Activated CD8-positive, alpha-beta T cell treated with anti-CD3 and anti-CD28 coated beads, Interleukin-2, amount 10 ng/mL, durations not matched to agents 7 days and 5 days (primary cell): ENCODE measurements at regions not wholly inside any gene's neighbourhood (a gene's known extent, or its start where the extent isn't known, plus 50 kb on each side); places are given as distances from the start of the nearest gene placed in this dataset.
"Not testable (repeated sequence)": the region's sequence is repeated elsewhere in the genome, so short reads cannot be mapped to it uniquely, and the experiment has no call there.

Experiments
- ATAC-seq: fragments of 150-1000 bp; cut with Tn5 transposase; one replicate; pipeline ENCODE4 v1.10.0; 2021; ENCODE audit warnings: moderate library complexity
- CTCF ChIA-PET: fragments of 350-600 bp; sonication (Branson Sonifier 250); formaldehyde crosslinking; loops from one replicate; lab custom pipeline; 2021; ENCODE audit warnings: antibody characterized with exemption; lab: Charles Lee
- POLR2A ChIA-PET: fragments of 350-600 bp; sonication (Branson Sonifier 250); formaldehyde crosslinking; loops from one replicate; lab custom pipeline; 2021; ENCODE audit warnings: antibody characterized with exemption; lab: Charles Lee
- DNase-seq: peaks from one replicate; pipeline ENCODE4 v3.0.0-alpha.2; 2020
- H3K27ac Mint-ChIP-seq: one replicate; pipeline ENCODE4 v1.8.0; 2021; ENCODE audit warnings: mild to moderate bottlenecking, mixed read lengths
- H3K27me3 Mint-ChIP-seq: one replicate; pipeline ENCODE4 v1.8.0; 2021; ENCODE audit warnings: low read depth, mixed read lengths
- H3K36me3 Mint-ChIP-seq: one replicate; pipeline ENCODE4 v1.8.0; 2021; ENCODE audit warnings: low read depth, mixed read lengths
- H3K4me1 Mint-ChIP-seq: one replicate; pipeline ENCODE4 v1.8.0; 2021; ENCODE audit warnings: low read depth, mixed read lengths
- H3K4me3 Mint-ChIP-seq: one replicate; pipeline ENCODE4 v1.8.0; 2021; ENCODE audit warnings: mild to moderate bottlenecking, mixed read lengths
- H3K9me3 Mint-ChIP-seq: one replicate; pipeline ENCODE4 v1.8.0; 2022; ENCODE audit warnings: mixed read lengths; ENCODE audit not compliant: insufficient read depth

GRCh38 chr14:58747181-58747580, 109.4 kb downstream of the DACT1 start:
- Mint-ChIP-seq H3K27ac (no peak overlapping the region), H3K27me3 (peaks cover 2% of the 10 kb centered on the region), H3K4me3 (no peak overlapping the region), H3K4me1 (peaks cover 9% of the 10 kb centered on the region), H3K36me3 (no peaks in the 10 kb centered on the region), H3K9me3 (no peaks in the 10 kb centered on the region)
- ChIA-PET POLR2A (no interaction called here), CTCF (no interaction called here)
- DNase-seq (no peak), ATAC-seq (no peak)

GRCh38 chr14:58748251-58748650, 110.5 kb downstream of the DACT1 start:
- H3K36me3 Mint-ChIP-seq, CTCF ChIA-PET, ATAC-seq, DNase-seq, H3K27ac Mint-ChIP-seq, H3K9me3 Mint-ChIP-seq, H3K4me3 Mint-ChIP-seq, POLR2A ChIA-PET, H3K4me1 Mint-ChIP-seq, H3K27me3 Mint-ChIP-seq: not testable (repeated sequence)

- POLR2A ChIA-PET, result no interaction called here
- peak; percentile 29 for DNase-seq
- no peaks in the 10 kb centered on the region for H3K9me3 Mint-ChIP-seq
- H3K4me1 Mint-ChIP-seq, result peaks cover 9% of the 10 kb centered on the region
- CTCF ChIA-PET, result no interaction called here
- peak; percentile 61 for ATAC-seq
- H3K4me3 Mint-ChIP-seq, result peak overlapping the region; percentile 26
- H3K27ac Mint-ChIP-seq, result peak overlapping the region; percentile 6
- no peaks in the 10 kb centered on the region for H3K27me3 Mint-ChIP-seq
- H3K36me3 Mint-ChIP-seq, result no peaks in the 10 kb centered on the region
These were observed 111.4 kb downstream of the DACT1 start for GRCh38 chr14:58749066-58749669.

GRCh38 chr14:58750321-58751269, 112.8 kb downstream of the DACT1 start:
- Mint-ChIP-seq H3K9me3 (no peaks in the 10 kb centered on the region), H3K27me3 (no peaks in the 10 kb centered on the region), H3K36me3 (no peaks in the 10 kb centered on the region), H3K27ac (no peak overlapping the region), H3K4me3 (no peak overlapping the region), H3K4me1 (peaks cover 9% of the 10 kb centered on the region)
- DNase-seq (no peak), ATAC-seq (no peak)
- ChIA-PET POLR2A (no interaction called here), CTCF (no interaction called here)

GRCh38 chr14:58751788-58752187, 114.0 kb downstream of the DACT1 start:
- no peak overlapping the region for H3K27ac Mint-ChIP-seq
- H3K27me3 Mint-ChIP-seq, result no peaks in the 10 kb centered on the region
- H3K9me3 Mint-ChIP-seq, result no peaks in the 10 kb centered on the region
- H3K36me3 Mint-ChIP-seq, result no peaks in the 10 kb centered on the region
- DNase-seq (no peak), ATAC-seq (no peak)
- CTCF ChIA-PET, result interaction anchor here (1.5 kb wide), 1 partner anchor 250 kb away, joined by 4 read pairs; no protein-coding TSS in a partner anchor
- H3K4me1 Mint-ChIP-seq, result peaks cover 9% of the 10 kb centered on the region
- no peak overlapping the region for H3K4me3 Mint-ChIP-seq
- POLR2A ChIA-PET, result no interaction called here

GRCh38 chr14:58752289-58752688, 114.5 kb downstream of the DACT1 start:
- Mint-ChIP-seq H3K4me1 (peaks cover 9% of the 10 kb centered on the region), H3K27ac (no peak overlapping the region), H3K4me3 (no peak overlapping the region), H3K9me3 (no peaks in the 10 kb centered on the region), H3K27me3 (no peaks in the 10 kb centered on the region), H3K36me3 (no peaks in the 10 kb centered on the region)
- ChIA-PET CTCF (interaction anchor here (1.5 kb wide), 1 partner anchor 251 kb away, joined by 4 read pairs; no protein-coding TSS in a partner anchor), POLR2A (no interaction called here)
- DNase-seq, result no peak
- ATAC-seq, result no peak

GRCh38 chr14:58752771-58753201, 115.0 kb downstream of the DACT1 start:
- no peaks in the 10 kb centered on the region for H3K9me3 Mint-ChIP-seq
- H3K4me1 Mint-ChIP-seq, result peaks cover 9% of the 10 kb centered on the region
- CTCF ChIA-PET, result interaction anchor here (1.5 kb wide), 1 partner anchor 251 kb away, joined by 4 read pairs; no protein-coding TSS in a partner anchor
- no peak for ATAC-seq
- POLR2A ChIA-PET, result no interaction called here
- no peak overlapping the region for H3K4me3 Mint-ChIP-seq
- no peaks in the 10 kb centered on the region for H3K27me3 Mint-ChIP-seq
- no peaks in the 10 kb centered on the region for H3K36me3 Mint-ChIP-seq
- no peak overlapping the region for H3K27ac Mint-ChIP-seq
- DNase-seq, result no peak

- Mint-ChIP-seq H3K9me3 (no peaks in the 10 kb centered on the region), H3K27me3 (peaks cover 2% of the 10 kb centered on the region), H3K4me1 (no peaks in the 10 kb centered on the region), H3K27ac (no peak overlapping the region), H3K36me3 (no peaks in the 10 kb centered on the region), H3K4me3 (no peak overlapping the region)
- ATAC-seq (no peak), DNase-seq (no peak)
- POLR2A ChIA-PET, result no interaction called here
- CTCF ChIA-PET, result no interaction called here
These were observed 117.5 kb downstream of the DACT1 start for GRCh38 chr14:58755031-58755925.

GRCh38 chr14:58760121-58760520, 122.4 kb downstream of the DACT1 start:
- POLR2A ChIA-PET, result no interaction called here
- Mint-ChIP-seq H3K9me3 (no peaks in the 10 kb centered on the region), H3K27me3 (peaks cover 4% of the 10 kb centered on the region), H3K4me3 (no peak overlapping the region), H3K36me3 (no peaks in the 10 kb centered on the region), H3K27ac (no peak overlapping the region), H3K4me1 (no peaks in the 10 kb centered on the region)
- CTCF ChIA-PET, result no interaction called here
- no peak for DNase-seq
- no peak for ATAC-seq

GRCh38 chr14:58762629-58763028, 124.9 kb downstream of the DACT1 start:
- ATAC-seq, result no peak
- CTCF ChIA-PET, result no interaction called here
- Mint-ChIP-seq H3K36me3 (no peaks in the 10 kb centered on the region), H3K4me3 (no peak overlapping the region), H3K27ac (no peak overlapping the region), H3K4me1 (no peaks in the 10 kb centered on the region), H3K27me3 (peaks cover 7% of the 10 kb centered on the region), H3K9me3 (no peaks in the 10 kb centered on the region)
- no peak for DNase-seq
- POLR2A ChIA-PET, result no interaction called here

- ChIA-PET POLR2A (no interaction called here), CTCF (no interaction called here)
- ATAC-seq (no peak), DNase-seq (no peak)
- H3K4me3 Mint-ChIP-seq, result no peak overlapping the region
- H3K27me3 Mint-ChIP-seq, result peaks cover 7% of the 10 kb centered on the region
- H3K4me1 Mint-ChIP-seq, result no peaks in the 10 kb centered on the region
- no peak overlapping the region for H3K27ac Mint-ChIP-seq
- H3K36me3 Mint-ChIP-seq, result no peaks in the 10 kb centered on the region
- H3K9me3 Mint-ChIP-seq, result no peaks in the 10 kb centered on the region
These were observed 125.4 kb downstream of the DACT1 start for GRCh38 chr14:58763210-58763609.
